Thoracic aorta (tissue), 2 donors: ENCODE measurements at regions not wholly inside any gene's neighbourhood (a gene's known extent, or its start where the extent isn't known, plus 50 kb on each side); places are given as distances from the start of the nearest gene placed in this dataset.

Source experiments
- ATAC-seq: fragments of 150-250 bp; one replicate; pipeline ENCODE4 v1.8.0; 2017; ENCODE audit warnings: low read depth; ENCODE audit not compliant: insufficient number of reproducible peaks, low FRiP score
- DNase-seq: peaks from one replicate; pipeline ENCODE4 v3.0.0-alpha.2; 2020; ENCODE audit warnings: low spot score
- H3K27ac ChIP-seq, 2 donors: fragments of 200-600 bp; sonication (generic); 1 replicate in 1 of 2; 2 replicates in 1 of 2; pipeline ENCODE4 v1.5.1; 2016; ENCODE audit warnings: mild to moderate bottlenecking in 2 of 2, moderate library complexity in 2 of 2
- H3K27me3 ChIP-seq: fragments of 200-600 bp; sonication (generic); replicated peaks from 2 replicates; pipeline ENCODE4 v1.6.0; 2016; ENCODE audit warnings: mild to moderate bottlenecking; ENCODE audit not compliant: insufficient read depth
- H3K36me3 ChIP-seq: fragments of 200-600 bp; sonication (generic); one replicate; pipeline ENCODE4 v1.5.1; 2016
- H3K4me1 ChIP-seq, 2 donors: fragments of 200-600 bp; sonication (generic); 1 replicate in 1 of 2; 2 replicates in 1 of 2; pipeline versions ENCODE4 v1.5.1 to v1.6.0; 2016; ENCODE audit warnings: low read depth in 2 of 2, mild to moderate bottlenecking in 1 of 2; ENCODE audit not compliant: control insufficient read depth in 1 of 2
- H3K4me3 ChIP-seq: fragments of 200-600 bp; sonication (generic); 2 replicates; pipeline ENCODE4 v1.5.1; 2016; ENCODE audit warnings: mild to moderate bottlenecking
- H3K9me3 ChIP-seq: fragments of 200-600 bp; sonication (generic); 2 replicates; pipeline ENCODE4 v1.5.1; 2016
- CTCF ChIP-seq: fragments of 200-600 bp; sonication (generic); IDR thresholded peaks from one replicate; pipeline ENCODE4 v1.5.1; 2019; ENCODE audit warnings: antibody characterized with exemption

GRCh38 chr19:30718014-30718413 lies 345.8 kb downstream of the ZNF536 start:
- peaks cover 0 to 7% of the 10 kb centered on the region in 2 donors for H3K4me1 ChIP-seq
- no peak overlapping the region for H3K4me3 ChIP-seq
- no peaks in the 10 kb centered on the region for H3K27me3 ChIP-seq
- ATAC-seq (no peak), DNase-seq (no peak)
- no peak overlapping the region for H3K27ac ChIP-seq
- TF ChIP-seq CTCF: no peak
- no peaks in the 10 kb centered on the region for H3K9me3 ChIP-seq
- no peaks in the 10 kb centered on the region for H3K36me3 ChIP-seq

GRCh38 chr19:30717381-30717780 lies 345.2 kb downstream of the ZNF536 start:
- Histone ChIP-seq H3K36me3 (no peaks in the 10 kb centered on the region), H3K9me3 (no peaks in the 10 kb centered on the region), H3K4me3 (no peak overlapping the region), H3K4me1 (peaks cover 0 to 7% of the 10 kb centered on the region in 2 donors), H3K27ac (no peak overlapping the region), H3K27me3 (no peaks in the 10 kb centered on the region)
- ATAC-seq: no peak
- TF ChIP-seq CTCF: no peak
- no peak for DNase-seq

- H3K9me3 ChIP-seq: no peaks in the 10 kb centered on the region
Observed at GRCh38 chr19:30712431-30713337, 340.5 kb downstream of the ZNF536 start.

GRCh38 chr19:30711826-30712225 lies 339.6 kb downstream of the ZNF536 start:
- ATAC-seq: no peak
- DNase-seq: no peak
- no peak overlapping the region for H3K27ac ChIP-seq
- no peaks in the 10 kb centered on the region for H3K4me1 ChIP-seq
- TF ChIP-seq CTCF: no peak
- H3K4me3 ChIP-seq: no peak overlapping the region
- no peaks in the 10 kb centered on the region for H3K9me3 ChIP-seq
- no peaks in the 10 kb centered on the region for H3K36me3 ChIP-seq
- H3K27me3 ChIP-seq: no peaks in the 10 kb centered on the region

More at GRCh38 chr19:30712431-30713337, 340.5 kb downstream of the ZNF536 start:
- Histone ChIP-seq H3K36me3 (no peaks in the 10 kb centered on the region), H3K27ac (no peak overlapping the region), H3K4me1 (no peaks in the 10 kb centered on the region), H3K27me3 (no peaks in the 10 kb centered on the region), H3K4me3 (no peak overlapping the region)
- DNase-seq (no peak), ATAC-seq (no peak)
- TF ChIP-seq CTCF: no peak

GRCh38 chr19:30711296-30711695 lies 339.1 kb downstream of the ZNF536 start:
- H3K36me3 ChIP-seq: no peaks in the 10 kb centered on the region
- ATAC-seq (no peak), DNase-seq (no peak)
- no peak for TF ChIP-seq CTCF
- H3K4me1 ChIP-seq: no peaks in the 10 kb centered on the region
- H3K4me3 ChIP-seq: no peak overlapping the region
- H3K27ac ChIP-seq: no peak overlapping the region
- H3K9me3 ChIP-seq: no peaks in the 10 kb centered on the region
- no peaks in the 10 kb centered on the region for H3K27me3 ChIP-seq
